ENCODE measurements at regions not wholly inside any gene's neighbourhood (a gene's known extent, or its start where the extent isn't known, plus 50 kb on each side); places are given as distances from the start of the nearest gene placed in this dataset.

DNA sequence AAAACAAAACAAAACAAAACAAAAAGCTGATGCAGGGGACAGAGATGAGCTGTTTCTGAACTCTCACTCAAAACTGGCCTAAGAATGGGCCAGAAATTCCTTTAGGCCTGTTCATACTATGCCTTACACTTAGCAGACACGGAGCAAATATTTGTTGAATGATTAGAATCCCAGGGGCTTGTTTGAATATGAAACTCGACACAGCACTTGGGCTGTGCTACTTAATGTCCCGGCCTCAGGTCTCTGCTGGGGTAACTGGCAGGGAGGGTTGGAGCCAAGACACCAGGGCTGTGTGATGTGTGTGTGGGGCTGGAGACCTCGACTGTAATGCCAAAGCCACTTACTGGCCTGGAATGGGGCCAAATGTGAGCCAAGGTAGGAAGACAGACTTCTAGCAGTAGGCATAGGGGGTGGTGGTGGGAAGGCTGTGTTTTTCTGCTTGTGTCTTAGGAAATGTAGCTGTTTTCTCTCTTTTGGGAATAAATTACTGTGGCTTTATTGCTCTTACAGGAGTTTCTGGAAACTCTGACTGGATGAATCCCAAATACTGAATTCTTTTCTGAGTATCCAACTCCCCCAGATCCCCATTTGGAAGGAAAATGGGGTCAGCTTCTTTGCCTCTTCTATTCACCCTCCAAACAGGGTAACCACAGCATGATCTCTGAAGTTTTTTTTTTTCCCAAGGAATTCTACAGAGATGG, 66.7 kb downstream of the EMX2 start:
- no peak for TF ChIP-seq EZH2 (IDR thresholded peaks at IDR 0.05; ENCODE audit: low read depth, unreplicated experiment)
- TF ChIP-seq, protein P1, sequence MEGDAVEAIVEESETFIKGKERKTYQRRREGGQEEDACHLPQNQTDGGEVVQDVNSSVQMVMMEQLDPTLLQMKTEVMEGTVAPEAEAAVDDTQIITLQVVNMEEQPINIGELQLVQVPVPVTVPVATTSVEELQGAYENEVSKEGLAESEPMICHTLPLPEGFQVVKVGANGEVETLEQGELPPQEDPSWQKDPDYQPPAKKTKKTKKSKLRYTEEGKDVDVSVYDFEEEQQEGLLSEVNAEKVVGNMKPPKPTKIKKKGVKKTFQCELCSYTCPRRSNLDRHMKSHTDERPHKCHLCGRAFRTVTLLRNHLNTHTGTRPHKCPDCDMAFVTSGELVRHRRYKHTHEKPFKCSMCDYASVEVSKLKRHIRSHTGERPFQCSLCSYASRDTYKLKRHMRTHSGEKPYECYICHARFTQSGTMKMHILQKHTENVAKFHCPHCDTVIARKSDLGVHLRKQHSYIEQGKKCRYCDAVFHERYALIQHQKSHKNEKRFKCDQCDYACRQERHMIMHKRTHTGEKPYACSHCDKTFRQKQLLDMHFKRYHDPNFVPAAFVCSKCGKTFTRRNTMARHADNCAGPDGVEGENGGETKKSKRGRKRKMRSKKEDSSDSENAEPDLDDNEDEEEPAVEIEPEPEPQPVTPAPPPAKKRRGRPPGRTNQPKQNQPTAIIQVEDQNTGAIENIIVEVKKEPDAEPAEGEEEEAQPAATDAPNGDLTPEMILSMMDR (conservative IDR thresholded peaks at IDR 0.05; ENCODE audit: low read depth in 2 of 2): no peak
- TF ChIP-seq REST (IDR thresholded peaks at IDR 0.05; ENCODE audit: unreplicated experiment): no peak
- TF ChIP-seq POLR2AphosphoS5 (IDR thresholded peaks at IDR 0.05; ENCODE audit: low read depth): no peak
- no peak for TF ChIP-seq EZH2phosphoT487 (IDR thresholded peaks at IDR 0.05; ENCODE audit: unreplicated experiment)
- TF ChIP-seq CREB1 (CRISPR knock-in tag; IDR thresholded peaks at IDR 0.05; ENCODE audit: low read depth): no peak
- no peak for TF ChIP-seq ZNF114 (CRISPR knock-in tag; IDR thresholded peaks at IDR 0.05)
- TF ChIP-seq JUNB (IDR thresholded peaks at IDR 0.05; ENCODE audit: unreplicated experiment): no peak
- TF ChIP-seq, protein P2, sequence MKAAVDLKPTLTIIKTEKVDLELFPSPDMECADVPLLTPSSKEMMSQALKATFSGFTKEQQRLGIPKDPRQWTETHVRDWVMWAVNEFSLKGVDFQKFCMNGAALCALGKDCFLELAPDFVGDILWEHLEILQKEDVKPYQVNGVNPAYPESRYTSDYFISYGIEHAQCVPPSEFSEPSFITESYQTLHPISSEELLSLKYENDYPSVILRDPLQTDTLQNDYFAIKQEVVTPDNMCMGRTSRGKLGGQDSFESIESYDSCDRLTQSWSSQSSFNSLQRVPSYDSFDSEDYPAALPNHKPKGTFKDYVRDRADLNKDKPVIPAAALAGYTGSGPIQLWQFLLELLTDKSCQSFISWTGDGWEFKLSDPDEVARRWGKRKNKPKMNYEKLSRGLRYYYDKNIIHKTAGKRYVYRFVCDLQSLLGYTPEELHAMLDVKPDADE (IDR thresholded peaks at IDR 0.05): no peak

All from GM23338 (cell line).